ENCODE measurements at regions not wholly inside any gene's neighbourhood (a gene's known extent, or its start where the extent isn't known, plus 50 kb on each side); places are given as distances from the start of the nearest gene placed in this dataset.

DNA sequence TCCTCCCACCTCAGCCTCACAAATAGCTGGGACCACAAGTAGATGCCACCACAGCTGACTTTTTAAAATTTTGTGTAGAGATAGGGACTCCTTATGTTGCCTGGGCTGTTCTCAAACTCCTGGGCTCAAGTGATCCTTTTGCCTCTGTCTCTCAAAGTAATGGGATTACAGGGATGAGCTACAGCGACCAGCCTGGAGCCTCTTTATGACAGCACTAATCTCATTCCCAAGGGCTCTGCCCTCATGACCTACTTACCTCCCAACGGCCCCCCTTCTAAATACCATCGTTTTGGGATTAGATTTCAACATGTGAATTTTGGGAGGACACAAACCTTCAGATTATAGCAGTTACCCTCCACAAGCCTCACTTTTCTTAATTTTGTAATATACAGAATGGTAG is 150.6 kb upstream of the FUT8 start:
- peaks cover 41% of the 10 kb centered on the region for H3K4me1 ChIP-seq (ENCODE audit: control insufficient read depth, insufficient read depth, low read length, unreplicated experiment)
- no peak overlapping the region for H2AFZ ChIP-seq (ENCODE audit: low read length, unreplicated experiment)
- H3K36me3 ChIP-seq (ENCODE audit: insufficient read depth, low read length), result no peaks in the 10 kb centered on the region
- no peaks in the 10 kb centered on the region for H3K79me2 ChIP-seq (ENCODE audit: control insufficient read depth, insufficient read depth, low read length, unreplicated experiment)
- H3K4me3 ChIP-seq (ENCODE audit: low read depth, low read length), result no peak overlapping the region
- peak overlapping the region; percentile 1; the same call in 1 of the 2 replicates for H3K27ac ChIP-seq (ENCODE audit: low read depth, low read length)
- H3K27me3 ChIP-seq (ENCODE audit: insufficient read depth, low read length), result no peaks in the 10 kb centered on the region

DNA sequence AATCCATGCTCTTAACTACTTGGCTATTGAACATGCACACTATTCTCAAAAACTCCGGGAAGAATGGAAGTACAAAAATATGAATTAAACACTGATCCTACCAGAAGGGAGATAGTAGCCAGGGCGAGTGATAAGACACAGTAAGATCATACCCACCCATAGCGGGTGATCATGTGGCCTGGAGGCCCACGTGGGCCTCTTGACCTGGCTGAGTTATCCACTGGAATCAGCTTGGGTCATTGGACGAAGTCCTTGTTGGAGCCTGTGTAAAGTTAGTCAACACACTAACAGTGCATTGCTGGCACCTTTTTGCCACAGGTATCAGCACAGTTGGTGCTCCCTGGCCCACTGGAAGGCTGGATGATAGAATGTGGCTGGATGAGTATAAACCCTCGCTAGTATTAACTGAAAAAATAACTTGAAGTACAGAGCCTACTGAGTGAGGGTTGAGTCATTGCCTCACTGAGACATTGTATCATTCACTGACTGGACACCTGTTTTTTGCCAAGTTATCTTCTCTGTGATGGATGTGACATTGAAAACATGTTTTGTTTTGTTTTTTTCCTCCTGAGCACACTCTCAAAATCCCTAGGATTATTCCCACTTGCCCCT is 149.2 kb upstream of the FUT8 start:
- Histone ChIP-seq H3K27ac (ENCODE audit: low read depth, low read length) (no peak overlapping the region), H3K27me3 (ENCODE audit: insufficient read depth, low read length) (no peaks in the 10 kb centered on the region), H3K79me2 (ENCODE audit: control insufficient read depth, insufficient read depth, low read length, unreplicated experiment) (no peaks in the 10 kb centered on the region), H2AFZ (ENCODE audit: low read length, unreplicated experiment) (peak overlapping the region; percentile 8), H3K4me1 (ENCODE audit: control insufficient read depth, insufficient read depth, low read length, unreplicated experiment) (peaks cover 30% of the 10 kb centered on the region), H3K4me3 (ENCODE audit: low read depth, low read length) (no peak overlapping the region), H3K36me3 (ENCODE audit: insufficient read depth, low read length) (no peaks in the 10 kb centered on the region)

DNA sequence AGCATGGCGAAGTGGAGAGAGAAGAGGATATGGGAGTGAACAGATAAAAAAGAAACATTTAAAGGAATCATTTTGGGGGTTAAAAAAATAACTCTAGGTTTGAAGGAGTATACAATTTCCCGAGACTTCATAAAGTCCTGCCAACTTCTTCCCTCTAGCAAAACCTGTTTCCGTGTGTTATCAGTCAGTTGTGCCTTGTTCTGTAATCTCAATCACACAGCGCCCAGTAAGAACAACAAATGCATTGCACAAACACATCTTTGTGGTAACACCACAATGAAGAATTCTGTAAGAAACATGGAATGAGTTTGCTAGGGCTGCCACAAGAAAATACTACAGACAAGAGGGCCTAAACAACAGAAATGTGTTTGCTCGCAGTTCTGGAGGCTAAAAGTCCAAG is 144.7 kb upstream of the FUT8 start:
- no peak overlapping the region for H3K27ac ChIP-seq (ENCODE audit: low read depth, low read length)
- no peaks in the 10 kb centered on the region for H3K27me3 ChIP-seq (ENCODE audit: insufficient read depth, low read length)
- peaks cover 6% of the 10 kb centered on the region for H3K4me1 ChIP-seq (ENCODE audit: control insufficient read depth, insufficient read depth, low read length, unreplicated experiment)
- no peak overlapping the region for H2AFZ ChIP-seq (ENCODE audit: low read length, unreplicated experiment)
- H3K79me2 ChIP-seq (ENCODE audit: control insufficient read depth, insufficient read depth, low read length, unreplicated experiment), result no peaks in the 10 kb centered on the region
- H3K4me3 ChIP-seq (ENCODE audit: low read depth, low read length), result no peak overlapping the region
- H3K36me3 ChIP-seq (ENCODE audit: insufficient read depth, low read length), result no peaks in the 10 kb centered on the region

DNA sequence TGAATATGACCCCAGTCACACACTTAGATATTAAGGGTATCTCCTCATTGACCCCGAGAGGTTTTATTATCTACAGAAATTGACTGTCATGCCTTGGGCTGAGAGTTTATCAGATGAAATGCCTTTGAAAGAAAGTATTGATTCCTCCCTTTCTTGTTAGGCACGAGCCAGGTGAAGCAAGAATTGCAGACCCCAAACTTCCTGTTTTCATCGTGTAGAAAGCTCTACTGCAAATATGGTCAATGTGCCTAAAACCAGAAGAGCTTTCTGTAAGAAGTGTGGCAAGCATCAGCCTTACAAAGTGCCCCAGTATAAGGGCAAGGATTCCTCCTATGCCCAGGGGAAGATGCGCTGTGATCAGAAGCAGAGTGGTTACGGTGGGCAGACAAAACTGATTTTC is 143.9 kb upstream of the FUT8 start:
- Histone ChIP-seq H2AFZ (ENCODE audit: low read length, unreplicated experiment) (no peak overlapping the region), H3K79me2 (ENCODE audit: control insufficient read depth, insufficient read depth, low read length, unreplicated experiment) (no peaks in the 10 kb centered on the region), H3K4me1 (ENCODE audit: control insufficient read depth, insufficient read depth, low read length, unreplicated experiment) (no peaks in the 10 kb centered on the region), H3K36me3 (ENCODE audit: insufficient read depth, low read length) (no peaks in the 10 kb centered on the region), H3K27me3 (ENCODE audit: insufficient read depth, low read length) (no peaks in the 10 kb centered on the region), H3K27ac (ENCODE audit: low read depth, low read length) (no peak overlapping the region), H3K4me3 (ENCODE audit: low read depth, low read length) (no peak overlapping the region)

DNA sequence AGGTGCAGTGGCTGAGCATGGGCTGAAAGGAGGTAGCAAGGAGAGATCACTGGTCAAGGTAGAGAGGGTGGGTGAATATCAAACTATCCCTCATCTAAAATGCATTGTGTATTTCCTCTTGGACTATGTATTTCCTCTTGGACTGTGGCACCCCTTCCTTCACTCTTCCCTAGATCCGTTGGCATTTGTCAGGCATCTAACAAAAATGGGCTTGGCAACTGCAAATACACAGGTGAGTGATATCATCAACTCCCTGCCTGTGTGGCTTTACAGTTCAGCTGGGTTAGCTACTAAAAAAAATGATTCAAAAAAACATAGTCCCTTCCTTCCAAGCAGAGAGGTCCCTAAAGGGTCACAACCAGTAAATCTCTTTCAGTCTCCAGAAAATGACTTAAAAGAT is 142.8 kb upstream of the FUT8 start:
- Histone ChIP-seq H3K4me3 (ENCODE audit: low read depth, low read length) (no peak overlapping the region), H3K27me3 (ENCODE audit: insufficient read depth, low read length) (no peaks in the 10 kb centered on the region), H2AFZ (ENCODE audit: low read length, unreplicated experiment) (no peak overlapping the region), H3K36me3 (ENCODE audit: insufficient read depth, low read length) (no peaks in the 10 kb centered on the region), H3K4me1 (ENCODE audit: control insufficient read depth, insufficient read depth, low read length, unreplicated experiment) (no peaks in the 10 kb centered on the region), H3K27ac (ENCODE audit: low read depth, low read length) (no peak overlapping the region), H3K79me2 (ENCODE audit: control insufficient read depth, insufficient read depth, low read length, unreplicated experiment) (no peaks in the 10 kb centered on the region)

DNA sequence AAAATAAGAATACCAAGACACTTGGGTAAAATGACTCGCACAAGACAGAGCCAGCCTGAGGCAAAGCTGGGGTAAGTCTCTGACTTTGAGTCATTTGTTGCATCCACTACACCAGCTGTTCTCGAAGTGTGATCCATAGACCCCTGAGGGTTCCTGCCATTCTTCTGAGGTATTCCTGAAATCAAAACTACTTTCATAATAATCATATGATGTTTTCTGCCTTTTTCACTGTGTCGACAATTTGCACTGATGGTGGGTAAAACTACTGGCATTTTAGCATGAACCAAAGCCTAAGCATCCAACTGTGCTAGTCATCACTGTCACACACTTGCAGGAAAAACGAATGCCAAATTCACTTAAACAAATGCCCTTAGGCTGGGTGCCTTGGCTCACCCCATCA is 135.5 kb upstream of the FUT8 start:
- Histone ChIP-seq H3K4me3 (ENCODE audit: low read depth, low read length) (no peak overlapping the region), H3K27me3 (ENCODE audit: insufficient read depth, low read length) (no peaks in the 10 kb centered on the region), H3K27ac (ENCODE audit: low read depth, low read length) (no peak overlapping the region), H3K79me2 (ENCODE audit: control insufficient read depth, insufficient read depth, low read length, unreplicated experiment) (no peaks in the 10 kb centered on the region), H2AFZ (ENCODE audit: low read length, unreplicated experiment) (no peak overlapping the region), H3K4me1 (ENCODE audit: control insufficient read depth, insufficient read depth, low read length, unreplicated experiment) (peaks cover 9% of the 10 kb centered on the region), H3K36me3 (ENCODE audit: insufficient read depth, low read length) (no peaks in the 10 kb centered on the region)

DNA sequence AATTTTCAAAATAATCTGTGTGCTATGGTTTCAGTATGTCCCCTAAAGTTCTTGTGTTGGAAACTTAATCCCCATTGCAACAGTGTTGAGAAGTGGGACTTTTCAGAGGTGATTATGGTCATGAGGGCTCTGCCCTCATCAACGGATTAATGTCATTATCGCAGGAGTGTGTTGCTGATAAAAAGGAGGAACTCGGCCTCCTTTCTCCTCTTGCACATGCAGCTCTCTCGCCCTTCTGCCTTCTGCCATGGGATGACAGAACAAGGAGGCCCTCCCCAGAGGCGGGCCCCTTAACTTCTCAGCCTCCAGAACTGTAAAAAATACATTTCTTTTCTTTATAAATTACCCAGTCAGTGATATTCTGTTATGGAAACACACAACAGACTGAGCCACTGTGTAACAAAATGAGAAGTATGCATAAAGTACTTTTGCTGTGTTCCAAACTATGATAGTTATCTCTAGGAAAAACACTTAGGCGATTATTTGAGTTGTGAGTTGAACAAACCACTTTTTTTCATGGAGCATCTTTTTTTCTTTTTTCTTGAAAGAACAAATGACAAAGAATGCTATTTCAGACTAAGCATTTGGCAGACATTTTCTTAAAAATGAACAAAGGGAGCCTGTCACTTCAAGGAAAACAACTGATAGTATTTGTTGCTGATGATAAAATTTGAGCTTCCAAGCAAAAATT is 134.8 kb upstream of the FUT8 start:
- no peaks in the 10 kb centered on the region for H3K27me3 ChIP-seq (ENCODE audit: insufficient read depth, low read length)
- peak overlapping the region; percentile 36 for H2AFZ ChIP-seq (ENCODE audit: low read length, unreplicated experiment)
- H3K36me3 ChIP-seq (ENCODE audit: insufficient read depth, low read length), result no peaks in the 10 kb centered on the region
- no peak overlapping the region for H3K4me3 ChIP-seq (ENCODE audit: low read depth, low read length)
- no peaks in the 10 kb centered on the region for H3K79me2 ChIP-seq (ENCODE audit: control insufficient read depth, insufficient read depth, low read length, unreplicated experiment)
- H3K27ac ChIP-seq (ENCODE audit: low read depth, low read length), result no peak overlapping the region
- H3K4me1 ChIP-seq (ENCODE audit: control insufficient read depth, insufficient read depth, low read length, unreplicated experiment), result peaks cover 16% of the 10 kb centered on the region

DNA sequence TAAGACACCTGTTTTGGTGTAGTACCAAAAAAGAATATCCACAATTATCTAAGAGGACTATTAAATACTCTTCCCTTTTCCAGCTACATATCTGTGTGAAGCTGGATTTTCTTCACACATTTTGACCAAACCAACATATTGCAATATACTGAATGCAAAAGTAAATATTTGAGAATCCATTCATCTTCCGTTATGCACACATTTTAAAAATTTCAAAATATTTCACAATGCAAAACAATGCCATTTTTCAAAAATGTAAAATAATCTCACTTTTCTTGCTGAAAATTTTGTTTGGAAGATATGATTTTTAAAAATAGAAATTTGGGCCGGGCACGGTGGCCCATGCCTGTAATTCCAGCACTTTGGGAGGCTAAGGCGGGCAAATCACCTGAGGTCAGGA is 133.9 kb upstream of the FUT8 start:
- Histone ChIP-seq H3K36me3 (ENCODE audit: insufficient read depth, low read length) (no peaks in the 10 kb centered on the region), H3K4me1 (ENCODE audit: control insufficient read depth, insufficient read depth, low read length, unreplicated experiment) (peaks cover 22% of the 10 kb centered on the region), H3K79me2 (ENCODE audit: control insufficient read depth, insufficient read depth, low read length, unreplicated experiment) (no peaks in the 10 kb centered on the region), H2AFZ (ENCODE audit: low read length, unreplicated experiment) (no peak overlapping the region), H3K27me3 (ENCODE audit: insufficient read depth, low read length) (no peaks in the 10 kb centered on the region), H3K27ac (ENCODE audit: low read depth, low read length) (no peak overlapping the region), H3K4me3 (ENCODE audit: low read depth, low read length) (no peak overlapping the region)

DNA sequence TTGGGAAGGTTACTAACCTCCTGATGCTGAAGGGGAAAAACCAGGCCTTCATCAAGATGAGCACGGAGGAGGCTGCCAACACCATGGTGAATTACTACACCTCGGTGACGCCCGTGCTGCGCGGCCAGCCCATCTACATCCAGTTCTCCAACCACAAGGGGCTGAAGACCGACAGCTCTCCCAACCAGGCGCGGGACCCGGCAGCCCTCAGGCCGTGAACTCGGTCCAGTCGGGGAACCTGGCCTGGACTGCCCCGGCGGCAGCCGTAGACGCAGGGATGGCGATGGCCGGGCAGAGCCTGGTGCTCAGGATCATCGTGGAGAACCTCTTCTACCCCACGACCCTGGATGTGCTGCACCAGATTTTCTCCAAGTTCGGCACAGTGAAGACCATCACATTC is 133.0 kb upstream of the FUT8 start:
- H3K79me2 ChIP-seq (ENCODE audit: control insufficient read depth, insufficient read depth, low read length, unreplicated experiment), result no peaks in the 10 kb centered on the region
- no peaks in the 10 kb centered on the region for H3K36me3 ChIP-seq (ENCODE audit: insufficient read depth, low read length)
- no peaks in the 10 kb centered on the region for H3K27me3 ChIP-seq (ENCODE audit: insufficient read depth, low read length)
- no peak overlapping the region for H3K27ac ChIP-seq (ENCODE audit: low read depth, low read length)
- H2AFZ ChIP-seq (ENCODE audit: low read length, unreplicated experiment), result no peak overlapping the region
- no peak overlapping the region for H3K4me3 ChIP-seq (ENCODE audit: low read depth, low read length)
- H3K4me1 ChIP-seq (ENCODE audit: control insufficient read depth, insufficient read depth, low read length, unreplicated experiment), result peaks cover 22% of the 10 kb centered on the region

DNA sequence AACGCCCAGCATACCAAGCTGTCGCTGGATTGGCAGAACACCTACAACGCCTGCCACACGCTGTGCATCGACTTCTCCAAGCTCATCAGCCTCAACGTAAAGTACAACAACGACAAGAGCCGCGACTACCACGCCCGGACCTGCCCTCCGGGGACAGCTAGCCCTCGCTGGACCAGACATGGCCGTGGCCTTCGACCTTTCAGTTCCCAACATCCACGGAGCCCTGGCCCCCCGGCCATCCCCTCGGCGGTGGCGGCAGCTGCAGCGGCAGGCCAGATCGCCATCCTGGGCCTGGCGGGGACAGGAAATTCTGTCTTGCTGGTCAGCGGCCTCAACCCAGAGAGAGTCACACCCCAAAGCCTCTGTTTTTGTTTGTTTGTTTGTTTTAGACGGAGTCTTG is 132.6 kb upstream of the FUT8 start:
- Histone ChIP-seq H3K27me3 (ENCODE audit: insufficient read depth, low read length) (no peaks in the 10 kb centered on the region), H3K79me2 (ENCODE audit: control insufficient read depth, insufficient read depth, low read length, unreplicated experiment) (no peaks in the 10 kb centered on the region), H3K27ac (ENCODE audit: low read depth, low read length) (no peak overlapping the region), H3K4me1 (ENCODE audit: control insufficient read depth, insufficient read depth, low read length, unreplicated experiment) (peaks cover 22% of the 10 kb centered on the region), H3K4me3 (ENCODE audit: low read depth, low read length) (no peak overlapping the region), H2AFZ (ENCODE audit: low read length, unreplicated experiment) (no peak overlapping the region), H3K36me3 (ENCODE audit: insufficient read depth, low read length) (no peaks in the 10 kb centered on the region)

DNA sequence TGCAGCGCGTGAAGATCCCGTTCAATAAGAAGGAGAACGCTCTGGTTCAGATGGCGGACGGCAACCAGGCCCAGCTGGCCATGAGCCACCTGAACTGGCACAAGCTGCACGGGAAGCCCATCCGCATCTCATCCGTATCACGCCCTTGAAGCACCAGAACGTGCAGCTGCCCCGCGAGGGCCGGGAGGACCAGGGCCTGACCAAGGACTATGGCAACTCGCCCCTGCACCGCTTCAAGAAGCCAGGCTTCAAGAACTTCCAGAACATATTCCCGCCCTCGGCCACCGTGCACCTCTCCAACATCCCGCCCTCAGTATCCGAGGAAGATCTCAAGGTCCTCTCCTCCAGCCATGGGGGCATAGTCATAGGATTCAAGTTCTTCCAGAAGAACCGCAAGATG is 131.9 kb upstream of the FUT8 start:
- Histone ChIP-seq H3K36me3 (ENCODE audit: insufficient read depth, low read length) (no peaks in the 10 kb centered on the region), H3K27me3 (ENCODE audit: insufficient read depth, low read length) (no peaks in the 10 kb centered on the region), H3K27ac (ENCODE audit: low read depth, low read length) (no peak overlapping the region), H3K4me1 (ENCODE audit: control insufficient read depth, insufficient read depth, low read length, unreplicated experiment) (peaks cover 22% of the 10 kb centered on the region), H3K79me2 (ENCODE audit: control insufficient read depth, insufficient read depth, low read length, unreplicated experiment) (no peaks in the 10 kb centered on the region), H2AFZ (ENCODE audit: low read length, unreplicated experiment) (no peak overlapping the region), H3K4me3 (ENCODE audit: low read depth, low read length) (no peak overlapping the region)

Measured in ACC112 (cell line).